ENCODE measurements at regions not wholly inside any gene's neighbourhood (a gene's known extent, or its start where the extent isn't known, plus 50 kb on each side); places are given as distances from the start of the nearest gene placed in this dataset.

DNA sequence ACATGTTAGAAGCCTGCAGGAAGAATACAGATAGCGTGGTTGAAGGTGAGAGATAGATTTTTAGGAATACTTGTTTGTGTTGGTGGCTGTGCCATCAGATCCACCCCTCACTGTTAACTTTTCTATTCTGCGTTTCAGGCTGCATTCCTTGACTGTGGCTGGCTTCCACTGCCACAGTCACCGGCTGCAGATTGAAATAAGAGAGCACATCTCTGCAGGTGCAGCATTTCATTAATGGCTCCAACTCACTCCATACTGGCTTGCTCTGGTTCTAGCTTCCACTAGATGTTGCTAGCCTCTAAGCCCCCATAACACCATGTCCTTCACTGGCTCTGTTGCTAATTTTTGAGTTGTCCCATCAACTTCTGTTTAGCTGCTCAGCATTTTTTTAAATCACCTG is 286.5 kb downstream of the CPS1 start:
- TF ChIP-seq EZH2 (IDR thresholded peaks at IDR 0.05): no peak
- no peak for TF ChIP-seq POLR2AphosphoS5 (IDR thresholded peaks at IDR 0.05; ENCODE audit: borderline replicate concordance, low read depth, low read length)
- TF ChIP-seq FOXP2 (optimal IDR thresholded peaks at IDR 0.05; ENCODE audit: control extremely low read depth, extremely low read length, insufficient read depth): no peak
